ENCODE measurements at regions not wholly inside any gene's neighbourhood (a gene's known extent, or its start where the extent isn't known, plus 50 kb on each side); places are given as distances from the start of the nearest gene placed in this dataset.

DNA sequence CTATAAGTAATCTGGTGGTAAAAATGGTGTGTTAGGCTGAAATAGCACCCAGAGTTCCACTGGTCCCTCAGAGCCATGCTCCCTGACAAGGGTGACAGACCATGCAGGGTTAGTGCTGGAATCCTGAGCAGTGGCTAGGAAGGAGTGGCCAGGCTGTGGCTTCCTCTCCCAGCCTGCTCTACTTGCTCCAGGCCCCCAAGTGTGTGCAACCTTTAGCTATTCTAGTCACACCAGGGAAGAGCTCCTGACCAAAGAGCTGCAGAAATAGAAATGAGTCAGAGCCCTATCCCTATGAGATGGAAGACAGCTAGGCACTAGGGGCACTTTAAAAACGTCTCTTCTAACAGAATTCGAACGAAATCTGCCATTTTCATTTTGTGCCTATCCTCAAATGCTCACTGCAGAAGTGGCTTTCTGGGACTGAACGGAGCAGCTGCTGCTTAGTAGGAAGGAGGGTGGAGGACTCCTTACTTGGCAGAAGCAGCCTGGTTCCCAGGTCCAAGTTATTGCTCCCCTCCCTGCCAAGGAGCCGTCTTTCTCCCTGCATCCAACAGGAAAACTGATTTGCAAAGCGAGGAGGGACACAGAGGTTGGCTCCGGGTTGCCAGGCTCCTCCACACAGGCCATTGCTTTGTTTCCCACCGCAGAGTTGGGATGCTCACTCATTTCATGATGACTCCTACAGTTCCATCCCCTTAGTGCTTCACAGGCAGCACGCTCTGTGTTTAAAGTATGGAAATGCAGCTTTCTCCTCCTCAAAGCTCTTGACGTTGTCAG lies 754.5 kb downstream of the C6orf118 start:
- DNase-seq (ENCODE audit: low spot score), result no peak

DNA sequence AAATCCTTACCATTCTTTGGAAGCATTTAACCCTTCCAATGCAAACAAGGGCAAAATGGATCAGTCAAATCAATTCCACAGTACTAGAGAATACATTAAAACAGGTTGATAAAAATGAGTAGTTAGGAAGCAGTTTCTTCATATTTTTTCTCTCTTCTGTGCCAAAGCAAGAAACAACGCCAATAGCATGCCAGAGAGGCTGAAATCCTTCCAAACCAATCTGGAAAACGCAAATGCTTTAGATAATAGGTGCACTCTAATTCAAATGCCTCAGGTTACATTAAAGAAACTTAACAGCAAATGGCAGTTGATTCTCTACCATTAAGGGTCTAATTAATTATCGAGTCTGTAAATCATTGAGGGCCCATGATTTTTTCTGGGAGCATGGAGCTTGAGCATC lies 755.2 kb downstream of the C6orf118 start:
- no peak for DNase-seq (ENCODE audit: low spot score)

DNA sequence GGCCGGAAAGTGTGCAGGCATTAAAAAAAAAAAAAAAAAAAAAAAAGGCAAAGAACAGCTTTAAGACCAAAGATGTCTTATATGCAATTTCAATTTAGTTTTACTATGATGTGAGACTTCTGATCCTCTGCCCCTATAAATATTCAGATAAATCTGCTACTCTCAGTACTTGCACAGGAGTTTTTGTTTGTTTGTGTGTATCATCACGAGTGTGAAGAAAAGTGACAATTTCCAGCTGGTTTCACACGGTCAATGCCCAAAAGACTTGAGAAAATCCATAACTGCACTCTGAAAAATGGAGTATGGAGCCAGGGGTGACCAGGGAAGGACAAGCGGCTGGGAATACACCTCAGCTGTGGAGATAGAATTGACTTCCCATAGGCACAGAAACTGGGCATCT lies 757.7 kb downstream of the C6orf118 start:
- no peak for DNase-seq (ENCODE audit: low spot score)

DNA sequence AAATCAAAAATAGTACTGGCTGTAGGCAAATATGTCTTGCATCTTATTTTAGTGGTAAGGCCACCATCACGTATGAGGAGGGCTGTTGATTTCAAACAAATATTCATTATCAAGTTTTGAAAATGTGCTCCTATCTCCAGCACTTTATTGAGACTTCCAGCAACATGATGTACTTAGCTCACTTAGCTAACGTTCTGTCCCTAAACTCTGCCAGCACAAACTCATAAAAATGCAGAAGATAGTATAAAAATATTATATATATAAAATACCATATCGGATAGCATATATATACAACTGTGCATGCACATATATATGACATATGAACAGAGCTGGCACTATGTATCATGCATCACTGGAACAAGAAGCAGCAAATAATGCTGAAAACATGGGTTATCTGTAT lies 762.3 kb downstream of the C6orf118 start:
- no peak for DNase-seq (ENCODE audit: low spot score)

DNA sequence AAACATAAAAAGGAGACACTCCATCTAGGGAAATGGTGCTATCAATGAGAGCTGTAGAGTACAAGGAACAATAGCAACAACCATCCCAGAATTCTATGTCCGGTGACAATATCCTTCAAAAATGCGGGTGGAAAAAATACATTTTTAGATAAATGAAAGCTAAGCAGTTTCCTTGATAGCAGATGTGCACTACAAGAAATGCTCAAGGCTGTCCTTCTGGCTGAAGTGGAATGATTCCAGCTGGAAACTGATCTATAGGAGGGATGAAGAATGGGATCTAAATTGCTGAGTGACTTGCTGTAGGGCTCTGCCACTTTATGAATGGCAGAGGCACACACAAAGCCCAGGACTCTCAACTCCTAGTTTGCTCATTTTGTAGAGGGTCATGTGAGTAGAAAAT lies 763.1 kb downstream of the C6orf118 start:
- DNase-seq (ENCODE audit: low spot score), result no peak

DNA sequence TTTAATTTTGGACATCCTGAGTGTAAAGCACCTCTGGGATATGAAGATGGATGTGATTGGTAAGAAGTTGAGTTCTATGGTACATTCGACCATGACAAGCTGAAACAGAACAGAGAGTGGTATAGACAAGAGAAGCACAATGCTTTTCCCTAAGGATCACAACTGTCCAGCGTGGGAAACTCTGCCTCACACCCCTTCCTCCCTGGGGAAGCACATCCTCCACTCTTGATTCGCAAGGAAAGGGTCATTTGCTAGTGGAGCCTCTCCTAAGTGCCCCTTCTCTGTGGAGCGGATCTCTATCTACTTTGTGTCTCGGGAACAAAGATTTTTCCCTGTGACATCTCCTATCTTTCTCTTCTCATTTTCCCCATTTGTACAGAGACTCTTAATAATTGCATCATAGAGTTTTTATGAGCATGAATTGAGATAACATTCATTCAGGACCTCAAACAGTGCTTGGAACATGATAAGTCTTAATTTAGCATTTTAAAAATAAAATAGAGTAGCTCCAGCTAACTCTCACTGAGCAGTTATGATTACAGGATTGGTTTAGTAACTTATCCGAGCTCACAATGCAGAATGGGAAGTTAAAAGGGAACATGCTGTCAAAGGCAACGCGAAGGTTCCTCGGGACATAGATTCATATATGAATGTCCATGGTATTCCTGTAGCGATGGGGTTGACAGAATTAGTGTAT lies 775.2 kb downstream of the C6orf118 start:
- DNase-seq (ENCODE audit: low spot score), result no peak

DNA sequence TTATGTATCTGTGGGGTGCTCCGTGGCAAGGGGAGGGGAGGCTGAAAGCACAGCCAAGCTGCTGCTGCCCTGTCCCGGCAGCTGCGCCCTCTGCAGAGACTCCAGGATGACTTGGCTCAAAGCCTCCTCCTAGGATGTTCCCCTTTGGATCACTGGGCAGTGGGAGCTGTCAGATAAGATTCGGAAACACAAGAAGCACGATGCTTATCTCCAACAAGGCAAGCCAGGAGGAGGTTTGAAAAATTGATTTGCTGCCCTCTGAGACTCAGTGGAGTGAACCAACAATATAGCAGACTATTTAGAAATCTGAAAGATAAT lies 776.4 kb downstream of the C6orf118 start:
- no peak for DNase-seq (ENCODE audit: low spot score)

DNA sequence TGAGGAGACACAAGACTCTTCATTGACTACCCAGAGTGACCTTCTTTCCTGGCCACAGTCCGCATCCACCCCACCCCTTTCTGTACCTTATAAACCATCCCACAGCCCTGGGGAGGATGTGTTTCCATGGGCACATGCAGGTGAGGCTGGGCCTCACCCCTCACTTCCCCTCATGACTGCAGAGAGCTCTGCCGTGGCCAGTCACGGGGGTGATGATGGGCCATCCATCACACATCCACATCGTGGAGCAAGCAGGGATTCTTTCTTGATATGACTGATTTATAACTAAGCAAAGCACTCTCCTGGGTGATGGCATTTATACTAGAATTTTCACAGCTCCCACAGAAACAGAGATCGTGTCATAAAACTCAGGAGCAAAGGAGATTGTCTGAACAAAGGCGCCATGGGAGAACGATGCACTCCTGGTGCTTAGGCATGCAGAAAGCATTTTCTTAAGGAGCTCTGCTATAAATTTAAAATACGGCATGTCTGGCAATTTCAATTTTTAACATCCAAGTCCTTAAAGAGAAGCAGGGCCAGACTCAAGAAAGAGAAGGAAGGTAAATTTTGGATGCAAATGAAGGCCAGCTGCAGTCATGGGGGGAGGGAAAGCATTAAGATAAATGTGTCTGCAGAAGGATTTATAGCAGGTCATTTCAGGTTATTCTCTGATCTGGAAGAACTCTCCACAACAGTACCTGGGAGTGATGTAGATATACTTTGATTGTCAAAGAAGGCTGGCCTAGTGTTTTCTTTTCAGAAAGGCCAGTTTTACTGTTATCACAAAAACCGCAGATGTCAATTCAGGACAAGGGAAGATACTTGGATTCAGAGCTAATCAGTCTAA lies 777.0 kb downstream of the C6orf118 start:
- DNase-seq (ENCODE audit: low spot score), result no peak

DNA sequence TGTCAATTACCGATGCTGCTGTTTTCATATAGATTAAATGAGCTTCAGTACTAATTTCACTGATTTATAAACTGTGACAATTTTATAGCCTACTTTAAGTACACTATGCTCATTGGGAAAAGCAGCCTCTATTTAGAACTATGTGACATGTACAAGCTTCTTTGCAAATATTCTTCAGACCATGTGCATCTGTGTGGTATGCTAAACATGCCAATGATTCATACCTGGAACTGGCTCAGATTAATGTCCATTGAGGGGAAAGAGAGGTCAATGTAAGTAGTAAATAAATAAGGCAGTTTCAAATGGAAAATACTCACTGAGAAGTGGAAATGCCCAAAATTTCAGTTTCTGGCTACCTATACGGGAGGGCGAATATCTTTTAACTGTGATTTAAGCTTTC lies 777.7 kb downstream of the C6orf118 start:
- DNase-seq (ENCODE audit: low spot score), result no peak

DNA sequence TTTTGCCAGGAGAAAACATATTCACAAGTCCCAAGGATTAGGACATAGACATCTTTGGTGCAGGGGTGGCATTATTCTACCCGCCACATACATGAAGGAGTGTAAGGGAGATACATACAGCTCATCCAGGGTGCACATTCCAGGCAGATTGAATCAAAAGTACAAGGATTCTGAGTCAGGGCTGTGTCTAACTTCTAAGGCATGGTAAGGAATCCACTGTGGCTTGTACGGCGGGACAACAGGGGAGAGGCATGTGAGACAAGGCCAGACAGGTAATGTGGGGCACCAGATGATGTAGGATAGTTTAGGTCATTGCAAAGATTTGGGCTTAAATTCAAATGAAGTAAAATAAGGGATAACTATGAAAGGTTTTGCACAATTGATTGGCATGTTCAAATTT lies 780.9 kb downstream of the C6orf118 start:
- no peak for DNase-seq (ENCODE audit: low spot score)

DNA sequence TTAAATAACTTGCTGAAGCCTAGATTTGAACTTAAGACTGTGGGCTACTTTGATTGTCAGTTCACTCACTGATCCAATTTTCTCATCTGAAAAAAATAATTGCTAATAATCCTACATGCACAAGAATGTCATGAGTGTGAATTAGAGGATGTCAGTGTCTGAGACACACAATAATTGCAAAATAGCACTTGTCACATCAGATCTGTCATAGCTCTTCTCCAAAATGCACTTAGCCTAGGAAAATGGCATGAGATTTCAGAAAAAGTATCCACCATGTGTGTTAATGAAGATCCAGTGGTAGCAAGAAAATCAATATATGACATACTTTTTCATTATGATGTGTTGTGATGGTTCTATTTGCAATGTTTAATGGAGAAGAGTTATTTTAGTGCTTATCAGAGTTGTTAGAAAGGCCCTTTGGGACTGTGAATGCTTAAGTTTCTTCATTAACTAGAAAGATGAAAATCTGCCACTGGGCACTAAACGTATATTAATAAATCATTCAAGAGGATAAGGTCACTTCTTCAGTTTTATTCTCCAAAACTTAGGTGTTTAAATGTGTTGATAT lies 786.2 kb downstream of the C6orf118 start:
- no peak for DNase-seq (ENCODE audit: low spot score)

DNA sequence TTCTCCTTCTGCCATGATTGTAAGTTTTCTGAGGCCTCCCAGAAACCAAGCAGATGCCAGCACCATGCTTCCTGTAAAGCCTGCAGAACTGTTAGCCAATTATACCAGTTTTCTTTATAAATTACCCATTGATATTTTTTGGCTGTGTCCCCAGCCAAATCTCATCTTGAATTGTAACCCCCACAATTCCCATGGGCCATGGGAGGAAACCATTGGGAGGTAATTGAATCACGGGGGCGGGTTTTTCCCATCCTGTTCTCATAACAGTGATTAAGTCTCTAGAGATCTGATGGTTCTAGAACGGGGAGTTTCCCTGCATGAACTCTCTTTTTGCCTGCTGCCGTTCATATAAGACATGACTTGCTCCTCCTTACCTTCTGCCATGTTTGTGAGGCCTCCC lies 788.5 kb downstream of the C6orf118 start:
- DNase-seq (ENCODE audit: low spot score), result no peak

DNA sequence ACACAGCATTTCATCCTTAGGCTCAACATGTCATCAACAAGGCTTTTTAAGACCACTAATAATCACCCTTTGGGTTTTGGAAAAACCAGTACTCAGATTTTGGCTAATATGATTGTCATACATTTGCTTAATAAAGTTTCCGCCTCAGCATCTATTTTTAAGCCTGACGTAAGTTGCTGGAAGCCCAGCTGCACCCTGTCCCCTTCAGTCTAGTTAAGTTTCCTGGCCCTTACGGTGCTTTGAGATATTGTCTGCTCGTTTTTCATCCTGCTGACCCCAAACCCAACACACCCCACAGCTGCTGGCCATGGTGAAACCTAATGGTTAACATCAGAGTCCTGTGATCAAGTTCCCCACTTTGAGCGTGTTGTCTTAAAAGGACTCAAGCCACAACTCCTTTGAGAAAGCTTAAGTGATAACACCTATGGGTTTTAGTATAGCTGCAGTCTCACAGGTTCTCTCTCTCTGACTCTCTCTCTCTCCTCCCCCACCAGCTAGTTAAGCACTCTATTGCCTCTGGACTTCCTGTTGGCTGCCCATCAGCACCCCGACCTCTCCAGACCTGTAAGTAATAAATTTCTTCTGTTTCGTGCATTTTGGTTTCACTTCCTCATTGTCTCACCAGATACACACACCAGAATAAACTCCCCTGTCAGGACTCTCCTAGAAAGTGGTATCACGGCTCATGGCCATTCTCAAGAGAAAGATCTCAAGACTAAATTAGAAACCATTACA lies 802.0 kb downstream of the C6orf118 start:
- no peak for DNase-seq (ENCODE audit: low spot score)

DNA sequence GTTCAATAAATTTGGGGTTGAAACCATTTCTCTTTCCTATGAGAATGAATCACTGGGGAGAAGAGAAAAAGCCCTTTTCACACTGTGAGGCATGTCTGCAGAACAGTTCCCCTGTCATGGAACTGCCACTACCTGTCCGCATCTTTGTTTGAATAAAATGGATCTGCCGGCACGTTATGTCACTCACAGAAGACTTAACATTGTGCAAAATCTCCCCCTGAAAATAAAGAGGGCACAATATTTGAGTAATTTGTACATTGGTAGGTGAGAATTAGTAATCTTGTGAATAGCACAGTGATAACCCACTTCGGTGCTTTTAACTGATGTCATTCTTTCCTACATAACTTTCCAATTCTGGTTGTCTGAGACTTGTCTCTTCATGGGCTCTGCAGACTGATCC lies 804.0 kb downstream of the C6orf118 start:
- no peak for DNase-seq (ENCODE audit: low spot score)

DNA sequence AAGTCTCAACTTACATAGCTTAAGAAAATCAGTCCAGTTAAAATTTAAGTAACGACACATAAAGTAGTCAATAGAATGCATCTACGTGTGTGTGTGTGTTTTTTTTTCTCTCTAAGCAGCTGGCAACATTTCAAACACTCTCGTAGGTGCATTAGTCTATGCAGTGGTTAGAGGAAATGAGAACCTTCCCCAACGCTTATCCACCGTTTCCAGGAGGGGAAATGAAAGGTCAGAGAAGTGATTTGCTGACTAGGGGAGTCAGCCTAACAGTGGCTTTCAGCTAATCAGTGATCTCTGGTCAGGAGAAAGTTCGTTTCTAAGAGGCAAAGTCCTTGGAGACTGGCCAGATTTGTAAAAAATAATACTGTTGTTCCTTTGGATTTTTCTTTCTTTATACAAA lies 806.6 kb downstream of the C6orf118 start:
- no peak for DNase-seq (ENCODE audit: low spot score)

DNA sequence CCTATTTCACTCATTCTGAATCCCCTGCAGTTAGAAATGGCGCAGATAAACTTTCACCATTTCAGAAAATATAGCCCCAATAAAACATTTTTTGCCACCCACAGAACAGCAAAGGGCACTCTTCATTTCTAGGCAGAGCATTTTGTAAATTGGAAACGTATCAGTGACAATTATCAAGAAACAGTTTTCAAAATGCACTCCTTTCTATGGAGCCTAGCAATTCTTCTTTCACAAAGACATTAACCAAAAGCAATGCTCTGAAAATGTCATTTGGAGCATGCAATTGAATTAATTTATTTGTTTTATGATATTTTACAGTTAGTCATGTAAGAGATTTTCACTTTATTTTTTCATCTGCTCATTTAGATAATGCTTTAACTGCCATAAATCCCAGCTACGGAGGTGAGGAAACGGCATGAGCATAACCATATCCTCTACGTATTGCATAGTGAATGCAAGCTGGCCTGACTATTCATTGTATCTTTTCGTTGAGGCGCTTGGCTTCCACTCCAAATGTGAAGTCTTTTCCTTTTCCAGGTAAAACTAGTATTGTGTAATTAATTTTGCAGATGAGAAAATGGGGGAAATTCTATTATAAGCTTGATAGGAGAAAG lies 813.4 kb downstream of the C6orf118 start:
- no peak for DNase-seq (ENCODE audit: low spot score)

DNA sequence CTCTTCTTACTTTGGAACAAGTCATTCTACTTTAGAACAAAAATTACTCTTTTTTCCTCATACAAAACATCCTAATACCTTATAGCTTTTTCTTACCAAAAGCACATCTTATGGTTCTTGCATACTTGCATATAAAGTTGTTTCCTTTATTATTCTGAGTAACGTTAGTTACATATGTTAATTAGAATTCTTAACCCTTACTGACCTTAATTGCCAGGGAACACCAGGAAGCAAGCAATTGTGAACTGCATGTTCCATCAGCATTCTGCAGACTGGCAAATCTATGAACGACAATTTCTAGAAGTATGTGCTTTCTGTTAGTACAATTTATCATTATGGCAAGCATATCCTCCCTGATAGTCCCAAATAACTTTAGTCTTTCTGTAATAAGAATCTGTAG lies 831.0 kb downstream of the C6orf118 start:
- no peak for DNase-seq (ENCODE audit: low spot score)

DNA sequence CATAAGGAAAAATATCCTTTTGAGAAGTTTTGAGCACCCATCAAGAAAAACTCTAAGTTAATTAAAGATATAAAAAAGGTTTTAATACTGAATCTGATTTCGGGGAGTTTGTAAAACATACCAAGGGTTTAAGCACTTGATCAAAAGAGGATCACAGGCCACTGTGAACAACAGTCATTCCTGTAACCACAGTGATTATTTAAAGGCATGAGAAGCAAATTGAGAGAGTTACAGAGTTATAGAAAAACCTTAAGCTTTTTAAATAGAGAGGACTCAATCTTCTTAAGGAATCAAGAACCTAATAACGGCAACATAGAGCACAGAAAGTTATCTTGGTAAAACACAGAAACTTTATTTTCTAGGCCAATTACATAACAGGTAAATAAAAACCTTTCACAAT lies 831.6 kb downstream of the C6orf118 start:
- no peak for DNase-seq (ENCODE audit: low spot score)

DNA sequence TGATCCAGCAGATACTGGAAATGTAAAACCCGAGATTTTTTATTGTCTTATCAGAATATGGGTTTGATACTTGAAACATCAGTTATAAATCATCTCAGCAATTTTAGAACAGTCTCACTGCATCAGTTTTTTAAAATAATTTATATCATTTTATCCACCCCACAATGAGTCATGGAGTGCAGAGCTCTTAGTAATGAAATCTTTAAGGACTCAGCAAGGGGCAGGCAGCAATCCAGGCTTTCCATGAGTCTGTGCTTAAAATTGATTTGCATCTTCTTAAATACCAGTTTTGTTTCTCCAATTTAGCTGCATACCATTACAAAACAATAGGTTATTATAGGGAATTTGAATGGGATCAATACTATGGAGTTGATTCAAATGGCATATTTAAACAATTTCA lies 832.3 kb downstream of the C6orf118 start:
- no peak for DNase-seq (ENCODE audit: low spot score)

DNA sequence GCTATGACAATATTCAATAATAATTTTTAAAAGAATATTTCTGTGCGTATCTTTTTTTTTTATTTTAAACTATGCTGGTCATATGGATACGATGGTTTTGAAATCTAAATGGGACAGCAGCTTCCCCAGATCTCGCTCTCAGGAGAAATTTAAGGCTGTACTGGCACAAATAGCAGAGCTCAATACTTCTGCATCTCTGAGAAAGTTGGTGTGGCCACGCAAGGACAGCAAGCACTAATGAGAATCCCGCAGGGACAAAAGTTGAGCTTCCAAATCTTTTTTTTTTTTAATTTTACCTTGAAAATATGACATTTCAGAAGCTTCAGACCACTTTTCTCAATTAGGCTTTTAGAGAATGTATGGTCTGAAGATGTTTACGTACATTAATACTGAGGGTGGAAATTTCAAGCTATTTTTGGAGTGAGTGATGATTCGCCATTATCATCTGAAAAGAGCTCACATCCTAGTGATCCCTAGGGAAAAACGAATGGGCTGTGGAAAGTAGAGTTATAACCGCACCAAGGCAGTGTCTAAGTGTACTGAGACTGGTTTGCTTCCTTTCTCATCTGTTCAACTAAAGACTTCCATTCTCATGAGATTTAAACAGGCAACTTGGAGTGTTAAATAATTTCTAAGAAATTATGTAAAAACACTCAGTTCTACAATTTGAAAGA lies 840.0 kb downstream of the C6orf118 start:
- no peak for DNase-seq (ENCODE audit: low spot score)

DNA sequence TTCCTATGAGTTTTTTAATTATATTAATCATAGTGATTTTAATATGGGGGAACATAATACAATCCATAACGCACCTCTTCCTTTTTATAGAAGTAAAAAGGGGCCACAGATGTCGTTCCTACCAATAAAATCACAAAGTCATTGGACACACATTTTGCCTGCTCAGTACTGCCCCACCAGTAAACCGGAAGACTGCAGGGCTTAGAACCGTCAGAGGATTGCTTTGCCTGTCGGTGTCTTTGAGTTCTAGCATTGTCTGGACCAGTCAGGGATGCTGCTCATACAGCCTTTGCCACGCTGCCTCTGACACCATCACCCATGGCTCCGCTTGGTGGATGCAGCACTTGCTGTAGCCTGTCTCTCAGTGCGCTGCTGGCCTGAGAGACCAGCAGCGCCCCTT lies 853.6 kb downstream of the C6orf118 start:
- no peak for DNase-seq (ENCODE audit: low spot score)

Measured in ureter (tissue), 1 donor.